Small intestine (tissue), 7 donors: ENCODE measurements at regions not wholly inside any gene's neighbourhood (a gene's known extent, or its start where the extent isn't known, plus 50 kb on each side); places are given as distances from the start of the nearest gene placed in this dataset.

ENCODE experiments used
- DNase-seq, 2 donors: peaks; one replicate each; pipeline versions ENCODE4 v3.0.0 to v3.0.0-alpha.2; 2013
- FAIRE-seq: peaks from 2 replicates; lab custom pipeline; 2012; peaks lifted over from hg19 to GRCh38; lab: Jason Lieb, UNC
- H3K27ac ChIP-seq, 3 donors: one replicate each; pipeline ENCODE4 v1.5.1; 2013; ENCODE audit warnings: low read length in 2 of 3, mild to moderate bottlenecking in 2 of 3, control low read depth in 1 of 3, inconsistent platforms in 1 of 3, low read depth in 1 of 3, moderate library complexity in 1 of 3
- H3K27me3 ChIP-seq, 3 donors: one replicate each; pipeline ENCODE4 v1.6.1; 2013; ENCODE audit warnings: low read length in 3 of 3, inconsistent platforms in 1 of 3; ENCODE audit not compliant: control insufficient read depth in 3 of 3, insufficient read depth in 3 of 3
- H3K36me3 ChIP-seq, 3 donors: one replicate each; pipeline ENCODE4 v1.6.1; 2013; ENCODE audit warnings: low read length in 3 of 3, inconsistent platforms in 1 of 3, low read depth in 1 of 3, mild to moderate bottlenecking in 1 of 3, moderate library complexity in 1 of 3; ENCODE audit not compliant: control insufficient read depth in 3 of 3, insufficient read depth in 2 of 3
- H3K4me1 ChIP-seq, 3 donors: one replicate each; pipeline ENCODE4 v1.6.1; 2013; ENCODE audit warnings: low read length in 2 of 3, inconsistent platforms in 1 of 3, low read depth in 1 of 3, mild to moderate bottlenecking in 1 of 3, moderate library complexity in 1 of 3; ENCODE audit not compliant: control insufficient read depth in 3 of 3, insufficient read depth in 2 of 3
- H3K4me3 ChIP-seq, 3 donors: one replicate each; pipeline ENCODE4 v1.5.1; 2013; ENCODE audit warnings: low read length in 3 of 3, control low read depth in 1 of 3, inconsistent platforms in 1 of 3, low read depth in 1 of 3, mild to moderate bottlenecking in 1 of 3, moderate library complexity in 1 of 3
- H3K9me3 ChIP-seq, 2 donors: one replicate each; pipeline ENCODE4 v1.6.1; 2013; ENCODE audit warnings: low read depth in 1 of 2, low read length in 1 of 2; ENCODE audit not compliant: control insufficient read depth in 2 of 2, insufficient read depth in 1 of 2
- WGBS, 3 donors: extraction: QIAGEN DNeasy Blood & Tissue Kit; methylation state at CpG; one replicate each; pipeline ENCODE4 v1.1.7; 2013; 5-methylcytosine and 5-hydroxymethylcytosine counted together
- donor health status: healthy with polysubstance abuse.
- donor health status: control.
- donor health status: control.
- donor health status: Bipolar disorder and iron deficiency.
- donor health status: healthy.

DNA sequence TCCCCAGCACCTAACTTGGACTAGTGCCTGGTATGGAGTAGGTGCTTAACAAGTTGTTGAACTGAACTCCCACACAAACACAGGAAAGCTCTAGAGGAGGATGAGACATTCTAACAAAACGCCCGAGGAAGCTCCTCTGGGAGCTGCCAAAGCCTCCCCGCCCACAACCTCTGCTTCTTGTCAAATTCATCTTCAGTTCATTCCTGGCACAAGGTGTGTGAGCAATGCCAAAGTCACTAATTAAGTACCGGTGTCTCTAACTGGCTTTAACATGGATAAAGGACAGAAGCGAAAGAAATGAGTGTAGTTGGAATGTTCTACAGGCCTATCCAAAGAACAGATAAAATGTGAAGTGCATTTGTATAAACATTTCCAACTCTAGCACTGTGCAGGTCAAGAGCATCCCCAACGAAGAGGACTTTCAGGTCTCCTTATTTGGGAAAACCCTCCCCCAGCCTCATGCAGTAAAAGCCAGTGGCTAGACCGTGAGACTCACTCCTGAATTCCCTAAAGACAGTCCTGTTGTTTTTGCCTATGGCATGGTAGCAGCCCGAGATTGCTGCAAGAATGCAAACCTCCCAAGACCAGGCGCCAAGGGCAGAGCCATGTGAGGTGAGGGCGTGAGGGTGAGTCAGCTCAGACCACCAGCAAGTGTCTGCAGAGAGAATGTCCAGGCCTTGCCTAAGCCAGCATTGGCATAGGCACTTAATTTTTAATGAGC, 72.2 kb upstream of the KLF3 start:
- no peak for DNase-seq
- 71 to 83% (median 77%) methylated on average over 10 of the region's 10 CpGs for WGBS, 3 donors
- Histone ChIP-seq H3K27me3 (no peaks in the 10 kb centered on the region), H3K27ac (no peak overlapping the region), H3K4me1 (no peaks in the 10 kb centered on the region), H3K36me3 (no peaks in the 10 kb centered on the region), H3K4me3 (no peak overlapping the region), H3K9me3 (peaks cover 0 to 4% of the 10 kb centered on the region in 2 donors)
- no peak for FAIRE-seq

DNA sequence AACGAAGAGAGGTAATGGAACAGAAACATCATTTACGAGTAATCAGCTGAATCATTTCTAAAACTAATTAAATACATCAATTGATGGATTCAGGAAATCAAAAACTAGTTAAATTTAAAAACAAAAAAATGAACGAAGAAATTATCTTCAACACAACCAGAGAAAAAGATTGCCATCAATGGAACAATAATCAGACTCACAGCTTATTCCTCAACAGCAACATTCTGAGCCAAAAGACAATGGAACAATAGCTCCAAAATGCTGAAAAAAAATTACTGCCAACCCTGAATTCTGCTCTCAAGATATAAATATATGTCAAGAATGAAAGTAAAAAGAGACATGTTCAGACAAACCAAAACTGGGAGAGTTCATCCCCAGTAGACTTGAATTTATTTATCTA, 65.5 kb upstream of the KLF3 start:
- FAIRE-seq: no peak
- H3K27me3 ChIP-seq: no peaks in the 10 kb centered on the region
- H3K36me3 ChIP-seq: no peaks in the 10 kb centered on the region
- H3K4me3 ChIP-seq: no peak overlapping the region
- no peak overlapping the region for H3K27ac ChIP-seq
- peaks cover 0 to 3% of the 10 kb centered on the region in 2 donors for H3K9me3 ChIP-seq
- H3K4me1 ChIP-seq: no peaks in the 10 kb centered on the region
- no peak for DNase-seq
- WGBS, 3 donors: 94 to 97% (median 96%) methylated on average over 3 of the region's 3 CpGs

DNA sequence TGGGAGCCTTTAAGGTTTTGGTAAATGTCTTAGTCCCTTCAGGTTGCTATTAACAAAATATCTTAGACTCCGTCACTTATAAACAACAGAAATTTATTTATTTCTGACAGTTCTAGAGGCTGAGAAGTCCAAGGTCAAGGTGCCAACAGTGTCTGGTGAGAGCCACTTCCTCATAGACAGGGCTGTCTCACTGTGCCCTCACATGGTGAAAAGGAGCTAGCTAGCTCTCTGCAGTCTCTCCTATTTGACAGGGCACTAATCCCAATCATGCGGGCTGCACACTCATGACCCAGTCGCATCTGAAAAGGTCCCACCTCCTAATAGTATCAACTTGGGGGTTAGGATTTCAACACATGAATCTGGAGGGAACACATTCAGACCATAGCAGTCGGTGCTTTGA, 63.4 kb upstream of the KLF3 start:
- no peaks in the 10 kb centered on the region for H3K27me3 ChIP-seq
- DNase-seq: peak in 1 of 2 donors; percentile 57
- no peaks in the 10 kb centered on the region for H3K36me3 ChIP-seq
- H3K9me3 ChIP-seq: peaks cover 0 to 3% of the 10 kb centered on the region in 2 donors
- no peak for FAIRE-seq
- H3K4me3 ChIP-seq: no peak overlapping the region
- H3K27ac ChIP-seq: no peak overlapping the region
- WGBS, 3 donors: 71 to 81% (median 78%) methylated on average over 4 of the region's 4 CpGs
- H3K4me1 ChIP-seq: peaks cover 0 to under 1% (median 0%) of the 10 kb centered on the region in 3 donors

DNA sequence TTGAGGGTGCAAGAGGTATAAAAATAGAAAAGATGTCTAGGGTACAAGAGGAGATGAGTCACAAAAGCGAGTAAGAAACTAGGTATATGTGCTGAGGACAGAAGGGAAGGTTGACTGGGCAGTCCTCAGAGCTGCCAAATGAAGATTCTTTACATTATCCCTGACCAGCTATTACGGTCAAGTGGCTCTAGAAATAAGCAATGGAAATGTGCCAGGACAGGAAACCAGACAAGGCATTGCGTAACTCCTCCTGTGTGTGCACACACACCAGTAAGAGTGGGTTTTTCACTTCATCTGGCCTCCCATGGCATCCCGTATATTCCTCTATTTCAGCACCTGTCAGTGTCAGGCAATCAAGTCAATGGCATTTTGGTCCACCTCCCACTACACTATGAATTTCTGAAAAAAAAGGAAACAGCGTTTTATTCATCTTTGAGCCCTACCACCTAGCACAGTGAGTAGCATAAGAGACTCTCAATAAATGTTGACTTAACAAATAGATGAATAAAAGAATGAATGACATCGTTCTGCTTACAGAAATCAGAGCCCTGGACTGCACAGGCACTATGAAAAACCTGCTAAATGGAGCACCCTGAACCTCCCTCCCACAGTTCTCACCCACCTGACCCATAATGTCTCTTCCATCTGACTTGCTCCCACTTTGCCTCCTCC, 62.6 kb upstream of the KLF3 start:
- H3K27me3 ChIP-seq: no peaks in the 10 kb centered on the region
- no peak overlapping the region for H3K4me3 ChIP-seq
- DNase-seq (no peak), FAIRE-seq (no peak)
- peaks cover 0 to 3% of the 10 kb centered on the region in 2 donors for H3K9me3 ChIP-seq
- H3K4me1 ChIP-seq: peaks cover 0 to 6% (median 0%) of the 10 kb centered on the region in 3 donors
- 61 to 76% (median 69%) methylated on average over 6 of the region's 6 CpGs for WGBS, 3 donors
- no peak overlapping the region for H3K27ac ChIP-seq
- H3K36me3 ChIP-seq: no peaks in the 10 kb centered on the region

DNA sequence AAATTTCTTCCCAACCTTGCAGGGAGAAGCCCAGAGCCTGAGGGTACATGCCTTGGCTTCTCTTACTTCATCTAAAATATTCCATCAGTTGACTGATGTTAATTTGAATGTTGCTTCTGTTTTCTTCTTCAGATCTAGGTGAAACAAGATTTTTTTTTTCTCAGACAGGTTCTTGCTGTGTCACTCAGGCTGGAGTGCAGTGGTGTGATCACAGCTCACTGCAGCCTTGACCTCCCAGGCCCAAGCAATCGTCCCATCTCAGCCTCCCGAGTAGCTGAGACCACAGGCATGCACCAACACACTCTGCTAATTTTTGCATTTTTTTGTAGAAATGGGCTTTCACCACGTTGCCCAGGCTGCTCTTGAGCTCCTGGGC, 62.1 kb upstream of the KLF3 start:
- H3K27me3 ChIP-seq: no peaks in the 10 kb centered on the region
- no peak overlapping the region for H3K27ac ChIP-seq
- no peak for DNase-seq
- no peak overlapping the region for H3K4me3 ChIP-seq
- no peak for FAIRE-seq
- WGBS, 3 donors: 84 to 89% (median 85%) methylated on average over 3 of the region's 3 CpGs
- H3K4me1 ChIP-seq: peaks cover 0 to 6% (median 0%) of the 10 kb centered on the region in 3 donors
- no peaks in the 10 kb centered on the region for H3K36me3 ChIP-seq
- H3K9me3 ChIP-seq: peaks cover 0 to 3% of the 10 kb centered on the region in 2 donors

DNA sequence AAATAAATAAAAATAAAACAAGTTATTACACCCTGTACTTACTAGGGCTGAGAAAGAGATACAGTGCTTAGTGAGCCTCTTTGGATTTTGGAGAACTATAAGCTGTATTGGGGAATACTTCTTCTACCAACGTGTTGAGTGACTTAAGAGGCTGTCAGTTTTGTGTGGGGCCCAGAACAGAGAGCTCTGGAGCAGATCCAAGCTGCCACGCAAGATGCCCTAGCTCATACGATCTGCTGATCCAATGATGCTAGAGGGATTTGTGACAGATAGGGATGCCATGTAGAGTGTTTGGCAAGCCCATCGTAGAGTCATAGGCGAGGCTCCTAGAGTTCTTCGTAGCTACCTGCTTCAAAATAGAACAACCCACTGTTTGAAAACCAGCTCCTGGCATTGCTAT, 60.3 kb upstream of the KLF3 start:
- Histone ChIP-seq H3K4me3 (no peak overlapping the region), H3K27me3 (no peaks in the 10 kb centered on the region), H3K27ac (no peak overlapping the region), H3K36me3 (no peaks in the 10 kb centered on the region), H3K9me3 (peaks cover 0 to 3% of the 10 kb centered on the region in 2 donors), H3K4me1 (peaks cover 0 to 6% (median 0%) of the 10 kb centered on the region in 3 donors)
- FAIRE-seq (no peak), DNase-seq (no peak)
- 93 to 94% (median 94%) methylated on average over 6 of the region's 6 CpGs for WGBS, 3 donors

DNA sequence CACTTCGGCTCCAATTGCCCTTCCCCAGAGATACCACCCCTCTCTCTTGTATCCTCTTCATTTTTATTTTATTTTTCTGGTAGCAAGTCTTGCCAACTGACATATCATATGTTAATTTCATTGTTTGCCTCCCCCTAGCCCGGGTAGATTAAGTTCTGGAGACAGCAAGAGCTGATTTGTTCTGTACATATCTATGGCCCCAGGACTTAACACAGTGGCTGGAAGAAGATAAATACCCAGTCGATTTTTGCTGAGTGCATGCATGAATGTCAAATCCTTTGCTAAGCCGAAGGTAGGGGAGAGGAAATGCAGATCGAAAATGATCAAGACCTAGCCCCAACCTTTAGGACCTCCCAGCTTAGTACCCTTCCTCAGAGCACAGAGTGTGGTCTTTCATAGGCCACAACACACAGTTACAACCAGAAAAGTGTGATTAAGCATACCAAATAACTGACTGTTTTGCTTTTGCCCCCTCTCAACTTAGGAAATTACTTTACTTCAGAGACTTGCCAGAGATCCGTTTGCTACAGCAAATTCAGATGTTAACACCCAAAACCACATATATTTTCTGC, 58.7 kb upstream of the KLF3 start:
- H3K27ac ChIP-seq: no peak overlapping the region
- no peaks in the 10 kb centered on the region for H3K36me3 ChIP-seq
- H3K4me3 ChIP-seq: no peak overlapping the region
- 61 to 79% (median 66%) methylated on average over 6 of the region's 6 CpGs for WGBS, 3 donors
- peaks cover 0 to 3% of the 10 kb centered on the region in 2 donors for H3K9me3 ChIP-seq
- no peaks in the 10 kb centered on the region for H3K27me3 ChIP-seq
- DNase-seq: no peak
- no peak for FAIRE-seq
- H3K4me1 ChIP-seq: peaks cover 2 to 6% (median 5%) of the 10 kb centered on the region in 3 donors

DNA sequence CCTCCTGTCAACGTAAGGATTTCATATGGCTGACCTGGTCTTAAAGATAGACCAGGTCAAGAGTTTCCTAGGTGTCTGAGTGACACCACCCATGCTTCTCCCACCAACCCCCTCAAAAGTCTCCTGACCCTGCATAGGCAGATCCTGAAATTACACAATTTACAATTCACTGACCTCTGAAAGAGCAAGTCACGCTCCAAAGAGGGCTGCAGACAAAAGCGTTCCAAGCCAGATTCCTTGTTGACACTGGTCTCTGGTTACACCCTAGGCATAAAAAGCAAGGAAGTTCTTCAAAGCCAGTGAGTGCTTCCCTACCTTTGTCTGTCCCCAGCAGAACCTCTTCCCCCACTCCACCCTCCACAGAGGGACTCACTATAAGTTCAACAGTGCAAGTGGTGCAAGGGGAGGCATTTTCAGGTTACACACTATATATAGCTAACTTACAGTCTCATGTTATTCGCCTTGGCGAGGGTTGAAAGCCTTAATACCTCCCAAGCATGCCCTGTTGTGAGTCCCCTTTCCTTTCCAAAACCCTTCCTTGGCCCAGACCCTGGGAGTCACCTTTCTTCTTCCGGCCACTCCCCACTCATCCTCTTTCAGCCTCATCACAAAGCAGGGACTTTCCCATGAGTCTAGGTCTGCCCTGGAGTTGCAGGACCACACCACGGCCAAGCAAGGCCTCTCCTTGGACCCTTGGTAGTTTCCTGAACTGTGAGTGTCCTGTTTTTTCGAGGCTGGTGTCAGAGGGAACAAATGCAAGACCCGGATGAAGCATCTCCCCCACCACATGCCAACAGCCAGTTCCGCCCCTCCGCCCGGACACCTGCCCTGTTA, 58.0 kb upstream of the KLF3 start:
- 84 to 88% (median 86%) methylated on average over 12 of the region's 12 CpGs for WGBS, 3 donors
- peaks cover 2 to 12% (median 5%) of the 10 kb centered on the region in 3 donors for H3K4me1 ChIP-seq
- H3K36me3 ChIP-seq: no peaks in the 10 kb centered on the region
- no peaks in the 10 kb centered on the region for H3K27me3 ChIP-seq
- no peaks in the 10 kb centered on the region for H3K9me3 ChIP-seq
- H3K27ac ChIP-seq: no peak overlapping the region
- DNase-seq (no peak), FAIRE-seq (no peak)
- no peak overlapping the region for H3K4me3 ChIP-seq
